Rectal smooth muscle tissue (tissue), 1 donor: ENCODE measurements at regions not wholly inside any gene's neighbourhood (a gene's known extent, or its start where the extent isn't known, plus 50 kb on each side); places are given as distances from the start of the nearest gene placed in this dataset.

Experiments
- H3K27ac ChIP-seq: one replicate; pipeline ENCODE4 v1.7.0; 2013; ENCODE audit warnings: low read depth, low read length, inconsistent platforms
- H3K27me3 ChIP-seq: one replicate; pipeline ENCODE4 v1.7.0; 2013; ENCODE audit warnings: low read length; ENCODE audit not compliant: control insufficient read depth, insufficient read depth
- H3K36me3 ChIP-seq: one replicate; pipeline ENCODE4 v1.7.0; 2013; ENCODE audit warnings: low read length; ENCODE audit not compliant: control insufficient read depth, insufficient read depth
- H3K4me1 ChIP-seq: one replicate; pipeline ENCODE4 v1.7.0; 2013; ENCODE audit warnings: low read length; ENCODE audit not compliant: control insufficient read depth, insufficient read depth
- H3K4me3 ChIP-seq: one replicate; pipeline ENCODE4 v1.7.0; 2013; ENCODE audit warnings: low read length
- H3K9ac ChIP-seq: one replicate; pipeline ENCODE4 v1.7.0; 2013; ENCODE audit warnings: low read length

DNA sequence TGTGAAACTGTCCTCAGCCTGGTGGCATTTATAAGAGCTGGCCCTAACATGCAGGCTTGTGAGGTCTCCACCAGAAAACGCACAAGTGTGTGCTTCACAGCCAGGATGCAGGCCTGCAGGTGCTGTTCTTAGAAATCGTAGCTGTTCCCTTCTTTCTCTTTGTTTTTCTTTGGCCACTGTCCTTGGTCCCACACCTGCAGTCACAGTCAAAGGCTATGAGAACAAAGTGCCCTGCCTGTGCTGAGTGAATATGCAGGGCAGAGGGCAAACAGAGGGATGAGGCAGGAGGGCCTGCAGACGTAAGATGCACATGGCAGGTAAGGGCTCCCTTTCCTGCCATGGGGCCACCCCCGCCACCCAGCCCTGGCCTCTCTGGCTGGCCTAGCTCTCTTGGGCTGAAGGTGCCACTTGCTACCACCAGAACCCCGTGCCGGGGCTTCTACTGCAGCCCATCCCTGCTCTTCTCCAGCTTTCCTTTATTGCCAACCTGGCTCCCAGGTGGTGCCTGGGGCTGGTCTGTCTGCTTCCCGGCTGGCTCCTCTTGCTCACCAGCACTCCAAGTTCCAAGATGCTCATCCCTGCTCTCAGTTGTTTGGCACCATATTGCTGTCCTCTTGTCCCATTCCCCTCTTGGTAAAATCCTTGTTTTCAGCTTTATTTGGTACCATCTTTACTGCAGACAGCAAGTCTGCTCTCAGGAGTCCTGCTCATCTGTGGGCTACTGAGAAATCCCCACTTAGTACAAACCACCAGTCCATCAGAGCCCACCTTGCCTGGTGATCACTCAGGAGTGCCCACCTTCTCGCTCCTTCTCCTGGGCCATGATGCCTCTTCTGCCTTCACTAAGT lies 308.1 kb upstream of the ZMIZ1 start:
- H3K36me3 ChIP-seq, result no peaks in the 10 kb centered on the region
- no peak overlapping the region for H3K4me3 ChIP-seq
- no peak overlapping the region for H3K27ac ChIP-seq
- H3K9ac ChIP-seq, result no peak overlapping the region
- H3K4me1 ChIP-seq, result peaks cover 21% of the 10 kb centered on the region
- H3K27me3 ChIP-seq, result no peaks in the 10 kb centered on the region

DNA sequence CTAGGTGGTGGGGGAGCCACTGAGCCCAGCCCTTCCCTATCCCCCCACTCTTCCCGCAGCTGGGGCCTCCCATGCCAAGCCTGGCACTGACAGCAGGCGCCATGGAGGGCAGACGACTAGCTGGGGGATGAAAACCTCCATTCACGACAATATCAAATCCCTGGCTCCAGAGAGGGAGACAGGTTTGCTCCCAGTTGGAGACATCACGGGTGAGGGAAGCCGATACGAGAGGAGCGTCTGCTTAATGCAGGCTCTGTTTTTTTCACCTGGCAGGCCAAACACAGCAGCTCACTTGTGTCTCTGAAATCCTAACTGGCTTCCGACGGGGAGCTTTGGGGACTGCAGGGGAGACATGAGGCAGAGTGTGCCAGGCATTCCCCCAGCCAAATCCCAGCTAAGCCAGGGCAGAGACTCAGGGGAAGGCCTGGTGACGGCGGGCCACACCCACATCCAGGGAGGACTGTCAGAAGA lies 307.4 kb upstream of the ZMIZ1 start:
- Histone ChIP-seq H3K27me3 (no peaks in the 10 kb centered on the region), H3K4me1 (peaks cover 21% of the 10 kb centered on the region), H3K9ac (no peak overlapping the region), H3K27ac (no peak overlapping the region), H3K4me3 (no peak overlapping the region), H3K36me3 (no peaks in the 10 kb centered on the region)

DNA sequence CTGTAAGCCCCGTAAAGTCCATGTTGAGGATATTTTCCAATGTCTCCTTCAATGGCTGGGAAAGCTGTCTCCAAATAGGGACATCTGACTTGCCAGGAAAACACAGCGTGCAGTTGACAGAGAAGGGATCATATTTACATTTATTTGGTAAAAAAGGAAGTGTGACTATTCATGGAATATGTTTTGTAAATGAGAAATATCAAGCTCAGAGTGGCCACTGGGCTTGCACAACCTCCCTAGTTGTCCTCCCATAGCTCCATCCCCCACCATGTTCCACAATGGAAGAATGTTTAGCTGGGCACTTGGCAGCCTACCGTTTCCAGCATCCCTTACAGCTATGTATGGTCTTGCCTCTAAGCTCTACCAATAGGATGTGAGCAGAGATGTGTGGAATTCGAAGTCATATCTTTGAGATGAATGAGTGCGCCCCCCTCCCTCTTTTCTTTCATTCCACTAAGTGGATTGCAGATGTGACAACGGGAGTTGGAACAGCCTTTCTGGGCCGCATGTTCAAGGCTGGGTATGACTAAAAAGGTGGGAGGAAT lies 306.6 kb upstream of the ZMIZ1 start:
- no peaks in the 10 kb centered on the region for H3K27me3 ChIP-seq
- H3K4me1 ChIP-seq, result peaks cover 15% of the 10 kb centered on the region
- H3K4me3 ChIP-seq, result no peak overlapping the region
- H3K9ac ChIP-seq, result no peak overlapping the region
- no peak overlapping the region for H3K27ac ChIP-seq
- H3K36me3 ChIP-seq, result no peaks in the 10 kb centered on the region

DNA sequence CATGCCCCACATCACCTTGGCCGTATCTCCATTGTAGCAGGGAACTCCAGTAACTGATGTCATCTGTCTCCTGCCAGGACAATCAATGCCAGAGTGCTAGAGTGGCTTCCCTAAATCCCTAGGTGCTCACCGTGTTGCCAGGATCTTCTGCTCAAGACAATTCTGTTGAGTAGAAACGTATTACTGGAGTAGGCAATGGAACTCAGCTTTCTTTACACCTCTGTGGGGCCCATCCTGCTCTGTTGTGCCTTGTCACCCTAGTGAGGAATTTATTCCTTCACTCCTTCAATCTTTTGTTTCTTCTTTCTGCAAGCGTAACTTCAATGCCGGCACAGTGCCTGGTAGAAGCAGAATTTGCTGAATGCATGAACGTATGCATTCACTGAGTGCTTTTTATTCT lies 305.5 kb upstream of the ZMIZ1 start:
- Histone ChIP-seq H3K9ac (no peak overlapping the region), H3K27ac (peak overlapping the region; percentile 88), H3K27me3 (no peaks in the 10 kb centered on the region), H3K4me3 (no peak overlapping the region), H3K4me1 (peaks cover 11% of the 10 kb centered on the region), H3K36me3 (no peaks in the 10 kb centered on the region)

DNA sequence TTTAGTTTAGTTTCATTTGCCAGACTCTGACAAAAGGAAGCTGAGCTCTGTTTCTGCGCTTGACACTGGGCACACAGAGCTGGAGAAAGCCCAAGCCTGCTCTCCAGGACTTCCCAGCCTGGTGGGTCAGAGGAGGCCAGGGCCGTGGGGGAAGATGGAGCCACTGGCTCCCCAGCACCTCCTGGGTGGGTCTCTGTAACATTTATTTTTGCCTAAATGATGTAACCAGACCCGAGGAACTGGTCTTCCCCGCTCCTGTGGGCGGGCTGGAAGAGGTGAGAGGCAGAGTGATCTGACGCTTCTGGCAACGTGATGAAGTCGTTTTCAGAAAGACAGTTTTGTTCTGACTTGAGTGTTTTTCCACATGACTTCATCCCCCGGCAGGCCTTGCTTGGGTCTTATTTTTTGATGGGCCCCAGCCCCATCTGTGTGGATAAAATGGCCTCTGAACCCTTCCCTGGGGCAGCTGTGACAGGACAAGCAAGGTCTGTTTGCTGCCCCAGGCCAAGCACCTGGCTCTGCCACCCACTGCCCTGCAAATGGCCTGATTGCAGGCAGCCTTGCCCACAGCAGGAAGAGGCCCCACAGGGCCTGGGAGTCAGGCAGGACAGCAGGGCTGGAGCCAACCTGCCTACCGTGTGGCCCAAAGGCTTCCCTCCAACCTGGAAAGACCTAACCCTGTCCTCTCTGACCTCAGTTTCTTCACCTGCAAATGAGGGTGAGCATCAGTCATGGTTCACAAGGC lies 304.9 kb upstream of the ZMIZ1 start:
- Histone ChIP-seq H3K27me3 (no peaks in the 10 kb centered on the region), H3K4me3 (peak overlapping the region; percentile 25), H3K9ac (no peak overlapping the region), H3K4me1 (peaks cover 13% of the 10 kb centered on the region), H3K27ac (peak overlapping the region; percentile 88), H3K36me3 (no peaks in the 10 kb centered on the region)

DNA sequence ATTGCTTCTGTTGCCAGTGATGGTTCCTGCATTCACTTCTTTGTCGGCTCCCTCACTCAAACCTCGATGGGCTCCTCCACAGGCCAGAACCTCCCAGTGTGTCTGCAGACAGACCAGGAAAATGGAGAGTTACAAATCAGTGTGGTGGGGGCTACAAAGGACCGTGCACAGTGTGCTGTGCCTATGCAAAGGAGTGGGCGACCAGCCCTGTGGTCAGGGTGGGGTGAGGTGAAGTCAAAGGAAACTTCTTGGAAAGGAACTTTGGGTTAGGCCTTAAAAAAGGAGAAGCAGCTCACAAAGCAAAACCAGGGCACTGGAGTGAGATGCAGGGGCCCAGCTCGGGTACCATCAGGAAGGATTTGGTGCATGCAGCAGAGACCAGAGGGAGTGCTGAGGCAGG lies 304.3 kb upstream of the ZMIZ1 start:
- H3K9ac ChIP-seq, result no peak overlapping the region
- H3K27ac ChIP-seq, result peak overlapping the region; percentile 88
- no peaks in the 10 kb centered on the region for H3K36me3 ChIP-seq
- peaks cover 13% of the 10 kb centered on the region for H3K4me1 ChIP-seq
- no peak overlapping the region for H3K4me3 ChIP-seq
- no peaks in the 10 kb centered on the region for H3K27me3 ChIP-seq

DNA sequence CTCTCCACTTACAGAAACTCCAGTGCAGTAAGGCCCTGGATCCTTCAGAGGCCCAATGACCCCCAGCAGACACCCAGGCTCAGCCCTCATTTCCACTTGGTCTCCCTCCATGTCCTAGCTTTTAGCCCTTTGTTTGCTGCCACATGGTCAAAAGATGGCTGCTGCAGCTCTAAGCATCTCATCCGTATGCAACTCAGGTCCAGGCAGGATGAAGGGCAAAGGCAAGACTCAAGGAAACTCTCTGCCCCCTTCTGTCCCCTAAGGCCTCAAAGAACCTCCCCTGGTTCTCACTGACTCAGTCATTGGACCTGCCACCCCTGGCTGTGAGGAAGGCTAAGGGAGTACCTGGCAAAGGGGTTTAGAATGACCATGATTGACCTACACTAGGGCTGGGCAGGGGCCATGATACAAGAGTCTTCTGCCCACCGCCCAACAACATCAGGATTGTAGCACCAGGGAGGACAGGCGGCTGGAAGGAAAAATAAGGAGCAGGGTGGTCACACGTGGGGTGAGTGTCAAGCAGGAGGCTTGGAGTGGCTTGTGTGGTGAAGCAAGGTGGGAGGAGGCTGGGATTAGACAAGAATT lies 303.8 kb upstream of the ZMIZ1 start:
- no peak overlapping the region for H3K27ac ChIP-seq
- H3K36me3 ChIP-seq, result no peaks in the 10 kb centered on the region
- no peaks in the 10 kb centered on the region for H3K27me3 ChIP-seq
- no peak overlapping the region for H3K4me3 ChIP-seq
- H3K9ac ChIP-seq, result no peak overlapping the region
- H3K4me1 ChIP-seq, result peaks cover 13% of the 10 kb centered on the region

DNA sequence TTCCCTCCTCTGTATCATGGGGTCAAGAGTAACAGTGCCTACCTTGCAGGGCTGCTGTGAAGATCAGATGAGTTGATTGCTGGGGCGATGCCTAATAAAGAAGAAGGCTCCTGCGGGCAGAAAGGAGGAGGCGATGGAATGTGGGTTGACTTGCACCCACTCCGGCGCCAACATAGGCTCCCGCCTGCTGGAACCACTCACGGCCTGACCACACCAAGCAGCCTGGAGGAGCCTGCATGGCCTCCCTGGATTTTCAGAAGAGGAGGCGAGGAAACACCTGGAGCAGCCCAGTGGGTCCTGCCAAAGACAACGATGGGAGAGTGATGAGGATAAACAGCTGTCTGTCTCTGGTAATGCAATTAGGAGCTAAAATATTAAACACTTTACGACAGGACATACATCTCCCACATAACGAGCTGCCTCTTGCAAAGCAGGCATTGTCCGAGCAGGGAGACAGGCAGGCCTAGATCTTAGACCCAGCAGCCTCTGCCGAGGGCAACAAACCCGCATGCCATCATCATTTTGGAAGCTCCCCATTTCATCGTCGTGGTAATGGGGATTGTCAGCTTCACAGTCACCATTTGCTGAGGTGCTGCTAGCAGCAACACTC lies 302.9 kb upstream of the ZMIZ1 start:
- Histone ChIP-seq H3K36me3 (no peaks in the 10 kb centered on the region), H3K27ac (no peak overlapping the region), H3K9ac (no peak overlapping the region), H3K27me3 (no peaks in the 10 kb centered on the region), H3K4me1 (peaks cover 18% of the 10 kb centered on the region), H3K4me3 (no peak overlapping the region)

DNA sequence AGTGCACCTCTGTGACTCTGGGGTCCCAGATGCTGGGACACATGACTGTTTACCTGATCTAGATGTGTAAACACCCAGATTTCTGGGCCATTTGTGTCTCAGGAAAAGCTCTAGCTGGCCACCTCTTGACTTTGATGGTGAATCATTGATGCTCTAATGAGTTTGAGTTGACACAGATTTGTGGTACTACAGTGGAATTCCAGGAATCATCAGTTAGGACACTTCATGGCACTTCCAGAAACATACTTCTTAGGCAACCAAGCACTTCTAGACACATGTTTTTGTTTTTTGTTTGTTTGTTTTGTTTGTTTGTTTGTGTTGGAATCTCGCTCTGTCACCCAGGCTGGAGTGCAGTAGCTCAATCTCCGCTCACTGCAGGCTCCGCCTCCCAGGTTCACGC lies 302.2 kb upstream of the ZMIZ1 start:
- H3K27ac ChIP-seq, result no peak overlapping the region
- H3K4me1 ChIP-seq, result peaks cover 21% of the 10 kb centered on the region
- no peak overlapping the region for H3K4me3 ChIP-seq
- H3K27me3 ChIP-seq, result no peaks in the 10 kb centered on the region
- no peak overlapping the region for H3K9ac ChIP-seq
- no peaks in the 10 kb centered on the region for H3K36me3 ChIP-seq

DNA sequence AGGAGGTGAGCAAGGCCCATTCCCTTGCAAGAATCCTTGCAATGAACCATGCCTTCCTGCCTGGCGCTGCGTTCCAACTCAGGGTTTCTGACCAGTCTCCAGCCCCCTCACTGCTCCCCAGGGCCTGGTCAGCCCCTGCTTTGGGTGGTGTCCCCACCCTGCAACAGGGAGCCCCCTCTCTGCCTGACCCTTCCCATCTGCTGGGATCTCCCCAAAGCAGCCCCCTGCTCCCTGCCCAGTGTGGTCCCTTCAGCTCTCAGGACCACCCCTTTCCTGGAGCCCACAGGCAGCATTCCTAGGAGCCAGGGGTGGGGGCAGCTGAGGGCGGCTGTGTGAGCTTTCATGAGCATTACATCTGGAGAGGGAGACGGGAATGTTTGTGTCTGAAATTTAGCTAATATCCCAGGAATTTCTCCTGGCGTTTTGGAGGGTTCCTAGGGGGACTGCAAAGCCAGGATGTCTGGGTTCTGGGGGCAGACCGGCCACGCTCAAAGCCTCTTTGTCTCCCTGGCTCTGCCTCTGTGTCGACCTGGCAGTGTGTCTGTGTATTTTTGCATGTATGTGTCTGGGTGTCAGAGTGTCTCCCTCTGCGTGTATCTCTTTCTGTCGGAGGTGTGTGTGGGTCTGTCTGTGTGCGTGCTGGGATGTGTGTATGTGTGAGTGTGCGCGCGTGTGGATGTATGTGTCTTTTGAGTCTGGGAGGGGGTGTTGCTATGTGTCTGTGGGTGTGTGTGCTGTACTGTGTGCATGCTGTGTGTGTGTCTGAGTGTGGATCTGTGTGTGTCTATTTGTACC lies 300.5 kb upstream of the ZMIZ1 start:
- Histone ChIP-seq H3K4me1 (peaks cover 23% of the 10 kb centered on the region), H3K9ac (no peak overlapping the region), H3K27ac (peak overlapping the region; percentile 0), H3K27me3 (no peaks in the 10 kb centered on the region), H3K4me3 (no peak overlapping the region), H3K36me3 (no peaks in the 10 kb centered on the region)

DNA sequence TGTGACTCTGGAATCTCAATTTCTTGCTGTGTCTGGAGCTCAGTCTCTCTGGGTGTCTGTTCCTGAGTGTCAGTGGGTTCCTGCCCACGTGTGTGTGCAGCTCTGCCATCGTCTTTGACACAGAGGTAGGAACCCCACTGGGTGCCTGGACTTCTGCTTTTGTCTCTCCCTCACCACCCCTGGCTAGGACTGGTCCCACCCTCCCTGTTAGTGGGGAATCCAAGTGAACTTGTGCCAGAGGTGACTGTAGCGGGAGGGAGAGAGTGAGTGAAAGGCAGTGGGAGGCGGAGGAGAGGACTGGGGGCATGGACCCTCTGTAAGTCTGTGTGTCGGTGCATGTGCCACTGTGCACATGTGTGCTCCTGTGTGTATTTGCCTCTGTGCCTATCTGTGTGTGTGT lies 299.9 kb upstream of the ZMIZ1 start:
- Histone ChIP-seq H3K36me3 (no peaks in the 10 kb centered on the region), H3K27me3 (no peaks in the 10 kb centered on the region), H3K27ac (no peak overlapping the region), H3K9ac (no peak overlapping the region), H3K4me3 (no peak overlapping the region), H3K4me1 (peaks cover 20% of the 10 kb centered on the region)
